ENCODE measurements at regions not wholly inside any gene's neighbourhood (a gene's known extent, or its start where the extent isn't known, plus 50 kb on each side); places are given as distances from the start of the nearest gene placed in this dataset.
A peak's percentile ranks its signal among the peaks of the same experiment; 100 is the strongest.
"Not testable (repeated sequence)": the region's sequence is repeated elsewhere in the genome, so short reads cannot be mapped to it uniquely, and the experiment has no call there.

DNA sequence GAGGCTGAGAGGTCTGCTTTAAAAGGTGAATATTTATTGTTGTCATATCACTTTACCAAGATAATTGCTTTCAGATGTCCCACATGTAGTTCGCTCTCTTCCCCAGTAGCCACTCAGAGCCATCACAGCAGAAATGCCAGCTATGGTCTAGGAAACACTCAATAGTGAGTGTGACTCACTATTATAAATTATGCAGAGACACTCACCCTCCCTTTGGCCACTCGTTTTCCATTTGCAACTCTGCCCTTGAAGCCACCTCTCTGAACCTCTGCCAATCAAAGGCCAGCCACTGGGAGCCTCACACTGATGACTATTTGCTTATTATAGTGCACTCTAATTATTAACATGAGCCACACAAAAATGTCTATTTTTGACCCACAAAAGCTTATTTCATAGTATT lies 328.1 kb upstream of the ATP10A start:
- no peak for TF ChIP-seq CTCF (IDR thresholded peaks at IDR 0.05)
- ATAC-seq: peak in 6 of 8 donors; percentile 11 to 96 (median 68)
- no peaks in the 10 kb centered on the region for H3K4me1 ChIP-seq
- peaks cover 0 to 7% (median 0%) of the 10 kb centered on the region in 11 donors for H3K9me3 ChIP-seq
- H3K27me3 ChIP-seq: no peaks in the 10 kb centered on the region
- DNase-seq: no peak
- H3K27ac ChIP-seq: no peak overlapping the region
- intact Hi-C loops (cut with DNase I): no loop called here
- 46 to 58% methylated on average over 2 of the region's 2 CpGs for WGBS, 2 donors
- H3K4me3 ChIP-seq: no peak overlapping the region
- no peaks in the 10 kb centered on the region for H3K36me3 ChIP-seq

DNA sequence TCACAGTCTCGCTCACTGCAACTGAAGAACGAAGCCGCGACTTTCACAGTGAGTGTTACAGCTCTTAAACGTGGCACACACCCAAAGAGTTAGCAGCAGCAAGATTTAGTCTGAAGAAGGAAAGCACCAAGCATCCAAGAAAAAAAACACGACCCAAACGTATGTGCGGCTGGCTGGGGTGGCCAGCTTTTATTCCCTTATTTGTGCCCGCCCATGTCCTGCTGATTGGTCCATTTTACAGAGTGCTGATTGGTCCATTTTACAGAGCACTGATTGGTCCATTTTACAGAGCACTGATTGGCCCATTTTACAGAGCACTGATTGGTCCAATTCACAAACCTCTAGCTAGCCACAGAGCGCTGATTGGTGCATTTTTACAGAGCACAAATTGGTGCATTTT lies 323.0 kb upstream of the ATP10A start:
- H3K27me3 ChIP-seq, DNase-seq, H3K27ac ChIP-seq, ATAC-seq, H3K4me3 ChIP-seq, H3K36me3 ChIP-seq, H3K4me1 ChIP-seq: not testable (repeated sequence)
- H3K9me3 ChIP-seq: peaks cover 0 to 13% (median 0%) of the 10 kb centered on the region in 11 donors
- WGBS, 2 donors: 83 to 86% methylated on average over 10 of the region's 10 CpGs
- intact Hi-C loops (cut with DNase I): loop anchor here in 7 of 10 donors (10.0 kb wide), 4 partner anchors 51 to 679 kb away; partner anchors contain the start of gene GABRA5 (in 4 of the 7)

- H3K27me3 ChIP-seq: no peaks in the 10 kb centered on the region
- H3K36me3 ChIP-seq: no peaks in the 10 kb centered on the region
- no peak for TF ChIP-seq CTCF (IDR thresholded peaks at IDR 0.05)
- no peak overlapping the region for H3K4me3 ChIP-seq
- intact Hi-C loops (cut with DNase I): loop anchor here in 7 of 10 donors (10.0 kb wide), 4 partner anchors 48 to 682 kb away; partner anchors contain the start of gene GABRA5 (in 4 of the 7)
- WGBS, 2 donors: 71 to 72% methylated on average over 2 of the region's 2 CpGs
- DNase-seq (no peak), ATAC-seq (no peak)
- H3K9me3 ChIP-seq: peaks cover 0 to 13% (median 0%) of the 10 kb centered on the region in 11 donors
- no peak overlapping the region for H3K27ac ChIP-seq
- H3K4me1 ChIP-seq: no peaks in the 10 kb centered on the region
Observed at GRCh38 chr15:26182441-26182840, 319.3 kb upstream of the ATP10A start.

DNA sequence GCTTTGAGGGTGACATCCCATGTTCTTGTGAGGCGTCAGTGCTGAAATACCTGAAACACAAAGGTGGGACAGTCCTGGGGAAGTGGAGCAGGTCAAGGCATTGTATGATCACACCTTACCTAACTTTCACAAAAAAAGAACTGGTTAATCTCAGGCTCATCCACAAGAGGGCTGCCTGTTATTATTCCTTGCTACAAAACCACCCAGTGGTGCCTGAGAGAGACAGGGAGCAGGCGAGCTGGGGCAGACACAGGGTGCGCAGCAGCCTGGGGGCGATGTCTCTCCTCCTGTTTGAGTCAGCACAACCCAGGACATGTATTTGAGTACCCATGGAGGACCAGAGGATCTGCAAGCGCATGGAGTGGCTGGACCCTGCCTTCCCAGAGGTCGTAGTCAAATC lies 316.8 kb upstream of the ATP10A start:
- intact Hi-C loops (cut with DNase I): loop anchor here in 8 of 10 donors (2.0 to 10.0 kb wide), 6 partner anchors 45 to 685 kb away; partner anchors contain the start of gene GABRA5 (in 5 of the 8)
- DNase-seq (no peak), ATAC-seq (peak in 5 of 8 donors; percentile 6 to 74 (median 61))
- Histone ChIP-seq H3K4me1 (no peaks in the 10 kb centered on the region), H3K4me3 (no peak overlapping the region), H3K9me3 (no peaks in the 10 kb centered on the region), H3K27ac (no peak overlapping the region), H3K36me3 (no peaks in the 10 kb centered on the region), H3K27me3 (peaks cover 0 to under 1% (median 0%) of the 10 kb centered on the region in 7 donors)
- 33 to 38% methylated on average over 6 of the region's 6 CpGs for WGBS, 2 donors
- TF ChIP-seq CTCF (IDR thresholded peaks at IDR 0.05): peak in 7 of 9 donors; percentile 13 to 49 (median 33)

DNA sequence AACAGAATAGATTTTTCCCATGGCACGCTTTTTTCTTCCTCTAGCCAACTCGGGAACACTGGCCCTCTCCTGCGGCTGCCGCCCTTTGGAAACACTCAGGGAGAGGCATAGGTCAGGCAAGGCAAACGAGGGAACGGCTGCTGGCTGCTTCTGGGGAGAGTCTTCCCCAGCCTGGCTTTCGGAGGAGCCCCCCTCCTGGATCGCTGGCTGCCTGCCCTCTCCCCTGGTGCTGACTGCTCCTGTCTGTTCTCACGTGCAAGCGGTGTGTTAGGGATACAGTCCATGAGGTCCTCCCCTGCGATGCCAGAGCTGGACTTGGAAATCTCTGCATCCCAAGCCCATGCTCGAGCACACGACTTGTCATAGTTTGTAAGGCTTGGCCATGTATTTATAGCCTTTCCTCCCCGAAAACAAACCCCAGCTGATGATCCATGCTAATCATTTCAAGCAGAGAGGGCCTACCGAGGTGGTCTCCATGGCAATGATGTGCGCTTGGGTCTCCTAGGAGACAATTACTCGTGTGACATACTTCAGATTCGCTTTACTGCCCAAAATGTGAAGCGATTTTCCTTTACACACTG lies 315.6 kb upstream of the ATP10A start:
- 51% methylated on average over 19 of the region's 19 CpGs for WGBS, 2 donors
- intact Hi-C loops (cut with DNase I): loop anchor here in 2 of 10 donors (5.0 to 10.0 kb wide), 2 partner anchors 684 to 686 kb away; partner anchors contain the start of gene GABRA5 (in 1 of the 2)
- no peak for TF ChIP-seq CTCF (IDR thresholded peaks at IDR 0.05)
- Histone ChIP-seq H3K27ac (no peak overlapping the region), H3K9me3 (no peaks in the 10 kb centered on the region), H3K27me3 (peaks cover 0 to 2% (median 0%) of the 10 kb centered on the region in 7 donors), H3K36me3 (no peaks in the 10 kb centered on the region), H3K4me1 (no peaks in the 10 kb centered on the region), H3K4me3 (no peak overlapping the region)
- ATAC-seq (peak in 1 of 8 donors; percentile 27), DNase-seq (no peak)
